Progenitor cell of endocrine pancreas (in vitro differentiated cells): ENCODE measurements at regions not wholly inside any gene's neighbourhood (a gene's known extent, or its start where the extent isn't known, plus 50 kb on each side); places are given as distances from the start of the nearest gene placed in this dataset.

ENCODE experiments used
- DNase-seq: peaks from one replicate; pipeline ENCODE4 v3.0.0; 2021; ENCODE audit warnings: low spot score; ENCODE audit not compliant: unreplicated experiment
- H3K27ac Mint-ChIP-seq: 2 replicates; pipeline ENCODE4 v1.8.0; 2021; ENCODE audit warnings: mild to moderate bottlenecking, moderate library complexity, mixed read lengths
- H3K27me3 Mint-ChIP-seq: 2 replicates; pipeline ENCODE4 v1.8.0; 2021; ENCODE audit warnings: mixed read lengths
- H3K36me3 Mint-ChIP-seq: 2 replicates; pipeline ENCODE4 v1.8.0; 2022; ENCODE audit warnings: mixed read lengths; ENCODE audit not compliant: insufficient read depth
- H3K4me1 Mint-ChIP-seq: 2 replicates; pipeline ENCODE4 v1.8.0; 2021; ENCODE audit warnings: low read depth, mixed read lengths
- H3K4me3 Mint-ChIP-seq: 2 replicates; pipeline ENCODE4 v1.8.0; 2021; ENCODE audit warnings: low read depth, mild to moderate bottlenecking, moderate library complexity, mixed read lengths
- H3K9me3 Mint-ChIP-seq: 2 replicates; pipeline ENCODE4 v1.8.0; 2021; ENCODE audit warnings: low read depth, mixed read lengths
- TF ChIP-seq, protein P1 (sequence below): fragments of 200-600 bp; sonication (generic); IDR thresholded peaks from one replicate; pipeline ENCODE4 v1.5.0; 2021; ENCODE audit warnings: antibody characterized with exemption, mild to moderate bottlenecking; ENCODE audit not compliant: unreplicated experiment

- H3K27me3 Mint-ChIP-seq: peaks cover 12% of the 10 kb centered on the region
- H3K36me3 Mint-ChIP-seq: no peaks in the 10 kb centered on the region
- H3K4me3 Mint-ChIP-seq: no peak overlapping the region
- TF ChIP-seq, protein P1, sequence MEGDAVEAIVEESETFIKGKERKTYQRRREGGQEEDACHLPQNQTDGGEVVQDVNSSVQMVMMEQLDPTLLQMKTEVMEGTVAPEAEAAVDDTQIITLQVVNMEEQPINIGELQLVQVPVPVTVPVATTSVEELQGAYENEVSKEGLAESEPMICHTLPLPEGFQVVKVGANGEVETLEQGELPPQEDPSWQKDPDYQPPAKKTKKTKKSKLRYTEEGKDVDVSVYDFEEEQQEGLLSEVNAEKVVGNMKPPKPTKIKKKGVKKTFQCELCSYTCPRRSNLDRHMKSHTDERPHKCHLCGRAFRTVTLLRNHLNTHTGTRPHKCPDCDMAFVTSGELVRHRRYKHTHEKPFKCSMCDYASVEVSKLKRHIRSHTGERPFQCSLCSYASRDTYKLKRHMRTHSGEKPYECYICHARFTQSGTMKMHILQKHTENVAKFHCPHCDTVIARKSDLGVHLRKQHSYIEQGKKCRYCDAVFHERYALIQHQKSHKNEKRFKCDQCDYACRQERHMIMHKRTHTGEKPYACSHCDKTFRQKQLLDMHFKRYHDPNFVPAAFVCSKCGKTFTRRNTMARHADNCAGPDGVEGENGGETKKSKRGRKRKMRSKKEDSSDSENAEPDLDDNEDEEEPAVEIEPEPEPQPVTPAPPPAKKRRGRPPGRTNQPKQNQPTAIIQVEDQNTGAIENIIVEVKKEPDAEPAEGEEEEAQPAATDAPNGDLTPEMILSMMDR: no peak
- no peaks in the 10 kb centered on the region for H3K4me1 Mint-ChIP-seq
- no peak for DNase-seq
- peaks cover 7% of the 10 kb centered on the region for H3K9me3 Mint-ChIP-seq
- H3K27ac Mint-ChIP-seq: no peak overlapping the region
Observed at GRCh38 chr7:32147546-32148268, 77.5 kb upstream of the PDE1C start.

GRCh38 chr7:32145911-32146310 is 75.7 kb upstream of the PDE1C start:
- Mint-ChIP-seq H3K36me3 (no peaks in the 10 kb centered on the region), H3K27ac (no peak overlapping the region), H3K9me3 (no peaks in the 10 kb centered on the region), H3K4me1 (no peaks in the 10 kb centered on the region), H3K27me3 (peaks cover 12% of the 10 kb centered on the region), H3K4me3 (no peak overlapping the region)
- DNase-seq: no peak
- TF ChIP-seq, protein P1: no peak

- H3K4me1 Mint-ChIP-seq: no peaks in the 10 kb centered on the region
- H3K36me3 Mint-ChIP-seq: no peaks in the 10 kb centered on the region
- H3K4me3 Mint-ChIP-seq: no peak overlapping the region
- H3K9me3 Mint-ChIP-seq: no peaks in the 10 kb centered on the region
- no peak overlapping the region for H3K27ac Mint-ChIP-seq
- TF ChIP-seq, protein P1: no peak
- peaks cover 12% of the 10 kb centered on the region for H3K27me3 Mint-ChIP-seq
- DNase-seq: no peak
Observed at GRCh38 chr7:32144676-32145075, 74.5 kb upstream of the PDE1C start.

GRCh38 chr7:32143301-32143700 is 73.1 kb upstream of the PDE1C start:
- no peak overlapping the region for H3K4me3 Mint-ChIP-seq
- H3K27ac Mint-ChIP-seq: no peak overlapping the region
- TF ChIP-seq, protein P1: no peak
- H3K4me1 Mint-ChIP-seq: no peaks in the 10 kb centered on the region
- H3K36me3 Mint-ChIP-seq: no peaks in the 10 kb centered on the region
- H3K27me3 Mint-ChIP-seq: peaks cover 12% of the 10 kb centered on the region
- H3K9me3 Mint-ChIP-seq: no peaks in the 10 kb centered on the region
- DNase-seq: no peak

- Mint-ChIP-seq H3K4me1 (no peaks in the 10 kb centered on the region), H3K9me3 (no peaks in the 10 kb centered on the region), H3K27ac (no peak overlapping the region), H3K27me3 (peaks cover 12% of the 10 kb centered on the region), H3K36me3 (no peaks in the 10 kb centered on the region), H3K4me3 (no peak overlapping the region)
- TF ChIP-seq, protein P1: no peak
- DNase-seq: no peak
Observed at GRCh38 chr7:32142649-32143048, 72.4 kb upstream of the PDE1C start.
